Lower leg skin (tissue), 4 donors: ENCODE measurements at regions not wholly inside any gene's neighbourhood (a gene's known extent, or its start where the extent isn't known, plus 50 kb on each side); places are given as distances from the start of the nearest gene placed in this dataset.

Source experiments
- DNase-seq, 2 donors: peaks; one replicate each; pipeline ENCODE4 v3.0.0-alpha.2; 2019; ENCODE audit warnings: low spot score in 2 of 2
- H3K4me3 ChIP-seq: fragments of 200-600 bp; sonication (generic); 2 replicates; pipeline ENCODE4 v1.5.1; 2017; ENCODE audit warnings: mild to moderate bottlenecking, low read depth; ENCODE audit not compliant: poor library complexity, severe bottlenecking
- POLR2A ChIP-seq, 2 donors: fragments of 450-650 bp; IDR thresholded peaks; one replicate each; pipeline ENCODE4 v1.6.1; 2016 to 2017; ENCODE audit warnings: antibody characterized with exemption in 2 of 2, mild to moderate bottlenecking in 1 of 2, moderate library complexity in 1 of 2
- WGBS, 2 donors: methylation state at CpG; one replicate each; pipeline ENCODE4 v1.1.5; 2018; 5-methylcytosine and 5-hydroxymethylcytosine counted together
- intact Hi-C: fragments of 100-400 bp; cut with DNase I; formaldehyde crosslinking; loops from one replicate; pipeline ENCODE4 v1.15.0; 2023; ENCODE audit warnings: low total_unique reads
- TF ChIP-seq, protein P1 (sequence below), 3 donors: fragments of 450-650 bp; IDR thresholded peaks; one replicate each; pipeline ENCODE4 v1.5.1; 2016; ENCODE audit warnings: antibody characterized with exemption in 3 of 3, mild to moderate bottlenecking in 3 of 3, moderate library complexity in 2 of 3

GRCh38 chr10:89857431-89858042 lies 156.1 kb downstream of the KIF20B start:
- TF ChIP-seq, protein P1, sequence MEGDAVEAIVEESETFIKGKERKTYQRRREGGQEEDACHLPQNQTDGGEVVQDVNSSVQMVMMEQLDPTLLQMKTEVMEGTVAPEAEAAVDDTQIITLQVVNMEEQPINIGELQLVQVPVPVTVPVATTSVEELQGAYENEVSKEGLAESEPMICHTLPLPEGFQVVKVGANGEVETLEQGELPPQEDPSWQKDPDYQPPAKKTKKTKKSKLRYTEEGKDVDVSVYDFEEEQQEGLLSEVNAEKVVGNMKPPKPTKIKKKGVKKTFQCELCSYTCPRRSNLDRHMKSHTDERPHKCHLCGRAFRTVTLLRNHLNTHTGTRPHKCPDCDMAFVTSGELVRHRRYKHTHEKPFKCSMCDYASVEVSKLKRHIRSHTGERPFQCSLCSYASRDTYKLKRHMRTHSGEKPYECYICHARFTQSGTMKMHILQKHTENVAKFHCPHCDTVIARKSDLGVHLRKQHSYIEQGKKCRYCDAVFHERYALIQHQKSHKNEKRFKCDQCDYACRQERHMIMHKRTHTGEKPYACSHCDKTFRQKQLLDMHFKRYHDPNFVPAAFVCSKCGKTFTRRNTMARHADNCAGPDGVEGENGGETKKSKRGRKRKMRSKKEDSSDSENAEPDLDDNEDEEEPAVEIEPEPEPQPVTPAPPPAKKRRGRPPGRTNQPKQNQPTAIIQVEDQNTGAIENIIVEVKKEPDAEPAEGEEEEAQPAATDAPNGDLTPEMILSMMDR (IDR thresholded peaks at IDR 0.05) = no peak
- TF ChIP-seq POLR2A (IDR thresholded peaks at IDR 0.05) = no peak
- 39 to 44% methylated on average over 1 of the region's 1 CpG for WGBS, 2 donors
- intact Hi-C loops = no loop called here
- H3K4me3 ChIP-seq = no peak overlapping the region
- no peak for DNase-seq

DNA sequence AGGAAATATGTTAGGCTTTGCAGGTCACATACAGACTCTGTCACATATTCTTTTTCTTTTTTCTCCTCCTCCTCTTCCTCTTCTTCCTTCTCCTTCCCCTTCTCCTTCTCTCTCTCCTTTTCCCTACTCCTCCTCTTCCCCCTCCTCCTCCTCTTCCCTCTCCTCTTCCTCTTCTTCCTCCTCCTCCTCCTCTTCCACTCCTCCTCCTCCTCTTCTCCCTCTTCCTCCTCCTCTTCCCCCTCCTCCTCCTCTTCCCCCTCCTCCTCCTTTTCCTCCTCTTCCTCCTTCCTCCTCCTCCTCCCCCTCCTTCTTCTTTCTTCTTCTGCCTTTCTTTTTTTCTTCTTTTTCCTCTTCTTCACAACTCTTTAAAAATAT lies 159.8 kb downstream of the KIF20B start:
- no peak for DNase-seq
- no peak overlapping the region for H3K4me3 ChIP-seq
- TF ChIP-seq, protein P1 (IDR thresholded peaks at IDR 0.05) = no peak
- no peak for TF ChIP-seq POLR2A (IDR thresholded peaks at IDR 0.05)
- intact Hi-C loops = no loop called here

DNA sequence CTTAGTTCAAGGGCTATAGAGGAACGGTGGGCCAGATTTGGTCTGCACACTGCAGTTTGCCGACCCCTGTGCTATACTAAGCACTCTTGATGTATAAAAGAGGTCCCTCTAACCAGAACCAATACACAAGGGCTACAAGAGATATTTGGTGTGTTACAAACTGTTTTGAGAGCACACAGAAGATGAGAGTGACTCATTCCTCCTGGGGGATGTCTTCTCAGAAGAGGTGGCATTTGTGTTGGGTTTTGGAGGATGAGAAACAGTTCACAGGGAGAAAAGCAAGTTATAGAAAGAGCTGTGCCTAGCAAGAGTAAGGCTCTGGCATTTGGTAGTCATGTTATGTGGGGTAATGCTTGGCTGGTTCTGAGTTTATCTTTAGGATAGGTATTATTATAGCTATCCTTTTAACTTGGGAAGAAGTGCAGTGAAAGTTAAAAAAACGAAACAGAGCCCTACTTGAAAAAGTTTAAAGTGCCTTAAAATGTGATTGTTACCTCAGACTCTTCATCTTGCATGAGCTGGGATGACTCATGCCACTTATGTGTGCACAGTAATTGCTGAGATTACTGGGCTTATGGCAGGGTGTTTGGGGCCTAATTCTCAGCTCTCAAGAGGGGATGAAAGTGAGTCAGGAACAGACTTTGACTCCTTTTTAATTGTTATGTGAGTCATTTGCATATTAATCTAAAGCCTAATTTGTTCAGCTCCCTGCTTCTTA lies 160.4 kb downstream of the KIF20B start:
- intact Hi-C loops = no loop called here
- DNase-seq = no peak
- H3K4me3 ChIP-seq = no peak overlapping the region
- TF ChIP-seq, protein P1 (IDR thresholded peaks at IDR 0.05) = no peak
- TF ChIP-seq POLR2A (IDR thresholded peaks at IDR 0.05) = no peak
- WGBS, 2 donors = 70 to 76% methylated on average over 3 of the region's 3 CpGs

DNA sequence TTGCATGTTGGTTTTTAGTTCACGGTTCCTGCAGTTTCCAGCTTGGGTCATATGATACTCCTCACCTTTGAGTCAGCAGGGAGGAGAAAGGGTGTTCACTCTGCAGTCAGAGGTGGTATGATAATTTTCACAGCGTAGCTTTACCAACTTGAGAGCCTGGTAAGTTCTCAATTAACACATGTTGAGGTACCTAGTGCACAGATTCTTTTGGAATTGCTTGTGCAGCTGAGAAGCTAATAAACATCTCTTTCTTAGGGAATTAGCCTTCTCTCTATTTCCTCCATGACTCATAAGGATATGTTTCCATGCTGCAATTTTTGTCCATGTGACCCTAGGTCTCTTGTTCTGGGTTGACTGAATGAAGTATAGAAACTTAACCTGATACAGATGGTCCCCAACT lies 166.6 kb downstream of the KIF20B start:
- WGBS, 2 donors = 74 to 79% methylated on average over 2 of the region's 2 CpGs
- intact Hi-C loops = no loop called here
- H3K4me3 ChIP-seq = no peak overlapping the region
- TF ChIP-seq, protein P1 (IDR thresholded peaks at IDR 0.05) = no peak
- TF ChIP-seq POLR2A (IDR thresholded peaks at IDR 0.05) = no peak
- no peak for DNase-seq

DNA sequence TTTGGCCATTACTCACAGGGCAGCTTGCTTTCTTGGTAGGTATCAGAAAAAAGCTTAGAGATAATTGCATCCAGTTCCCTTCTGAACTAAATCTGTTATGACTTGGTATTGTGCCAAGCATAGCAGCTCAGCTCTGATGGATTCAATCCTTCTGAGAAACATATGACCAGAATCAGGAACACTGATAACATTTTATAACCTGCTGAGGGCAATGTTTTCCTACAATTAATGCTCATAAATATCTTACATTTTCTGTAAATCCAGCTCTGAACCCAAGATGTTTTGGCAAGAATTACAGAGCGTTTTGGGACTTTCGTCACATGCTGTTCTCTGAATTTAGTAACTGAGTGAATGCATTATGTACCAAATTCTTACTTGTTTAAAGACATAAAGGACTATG lies 167.8 kb downstream of the KIF20B start:
- no peak overlapping the region for H3K4me3 ChIP-seq
- intact Hi-C loops = no loop called here
- no peak for DNase-seq
- TF ChIP-seq, protein P1 (IDR thresholded peaks at IDR 0.05) = no peak
- TF ChIP-seq POLR2A (IDR thresholded peaks at IDR 0.05) = no peak
- 26 to 37% methylated on average over 2 of the region's 2 CpGs for WGBS, 2 donors
